Activated gamma-delta T cell treated with Interleukin-2 at 50 U/mL for 16 hours (primary cell): ENCODE measurements at regions not wholly inside any gene's neighbourhood (a gene's known extent, or its start where the extent isn't known, plus 50 kb on each side); places are given as distances from the start of the nearest gene placed in this dataset.
"Not testable (repeated sequence)": the region's sequence is repeated elsewhere in the genome, so short reads cannot be mapped to it uniquely, and the experiment has no call there.

ENCODE experiments used
- DNase-seq: peaks from one replicate; pipeline ENCODE4 v3.0.0-alpha.2; 2020

- DNase-seq = no peak
Observed at GRCh38 chr2:16454621-16455020, 211.0 kb downstream of the CYRIA start.

- no peak for DNase-seq
Observed at GRCh38 chr2:16452123-16452522, 213.5 kb downstream of the CYRIA start.

- no peak for DNase-seq
Observed at GRCh38 chr2:16446706-16447105, 218.9 kb downstream of the CYRIA start.

- no peak for DNase-seq
Observed at GRCh38 chr2:16442971-16443370, 222.7 kb downstream of the CYRIA start.

GRCh38 chr2:16441431-16441830 lies 224.2 kb downstream of the CYRIA start:
- no peak for DNase-seq

DNA sequence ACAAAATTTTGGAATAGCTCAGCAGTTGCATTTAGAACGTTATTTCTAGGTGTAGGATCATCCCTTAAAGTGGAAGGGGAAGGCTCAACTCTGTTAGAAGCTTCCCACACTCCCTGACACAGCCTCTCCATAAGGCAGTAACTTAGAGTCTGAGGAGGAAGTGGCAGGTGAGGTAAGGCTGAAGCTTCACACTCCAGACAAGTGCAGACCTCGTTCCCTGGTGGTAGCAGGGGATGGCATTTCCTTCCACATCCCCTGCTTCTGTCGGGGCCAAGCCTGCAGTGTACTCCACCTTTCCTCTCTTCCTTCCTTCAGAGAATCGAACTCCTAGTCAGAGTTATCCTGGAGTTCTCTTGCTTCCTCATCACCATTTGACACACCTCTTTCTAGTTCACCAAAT lies 224.7 kb downstream of the CYRIA start:
- no peak for DNase-seq

- DNase-seq = no peak
Observed at GRCh38 chr2:16438613-16439321, 226.9 kb downstream of the CYRIA start.

- DNase-seq = no peak
Observed at GRCh38 chr2:16437189-16437588, 228.4 kb downstream of the CYRIA start.

DNA sequence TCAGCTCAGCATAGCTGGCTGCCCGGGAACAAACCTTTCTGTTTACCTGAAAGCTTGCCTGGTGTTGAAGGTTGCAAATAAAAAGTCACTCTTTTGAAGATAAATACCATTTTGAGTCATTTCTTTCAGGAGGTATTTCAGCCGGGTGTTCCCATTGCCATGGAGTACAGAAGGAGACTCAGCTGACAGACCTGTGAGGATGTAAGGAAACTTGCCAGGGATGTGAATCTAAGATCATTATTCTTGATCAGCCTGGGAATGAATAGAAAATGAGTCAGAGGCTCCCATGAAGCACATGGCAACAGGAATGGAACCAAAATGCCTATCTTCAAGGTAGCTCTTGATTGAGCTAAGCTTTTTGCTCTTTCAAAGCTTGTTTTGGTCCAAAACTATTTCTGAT lies 231.2 kb downstream of the CYRIA start:
- DNase-seq = no peak

DNA sequence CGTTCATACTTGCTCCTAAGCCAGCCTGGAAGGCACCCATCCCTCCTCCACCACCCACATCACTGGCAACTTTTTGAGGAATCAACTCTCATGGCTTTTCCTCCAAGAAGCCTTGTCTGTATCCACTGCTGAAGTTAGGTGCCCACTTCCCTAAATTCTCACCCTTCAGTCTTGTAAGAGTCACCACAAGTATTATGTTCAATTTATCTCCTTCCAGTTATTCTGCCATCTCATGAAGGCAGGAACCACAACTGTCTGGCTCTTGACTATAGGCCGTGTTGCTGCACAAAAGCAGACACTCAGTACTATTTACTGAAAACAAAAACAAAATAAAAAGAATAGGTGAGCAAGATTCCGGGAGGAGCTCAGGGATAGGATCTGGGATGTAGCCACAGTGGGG lies 234.8 kb downstream of the CYRIA start:
- DNase-seq = no peak

DNA sequence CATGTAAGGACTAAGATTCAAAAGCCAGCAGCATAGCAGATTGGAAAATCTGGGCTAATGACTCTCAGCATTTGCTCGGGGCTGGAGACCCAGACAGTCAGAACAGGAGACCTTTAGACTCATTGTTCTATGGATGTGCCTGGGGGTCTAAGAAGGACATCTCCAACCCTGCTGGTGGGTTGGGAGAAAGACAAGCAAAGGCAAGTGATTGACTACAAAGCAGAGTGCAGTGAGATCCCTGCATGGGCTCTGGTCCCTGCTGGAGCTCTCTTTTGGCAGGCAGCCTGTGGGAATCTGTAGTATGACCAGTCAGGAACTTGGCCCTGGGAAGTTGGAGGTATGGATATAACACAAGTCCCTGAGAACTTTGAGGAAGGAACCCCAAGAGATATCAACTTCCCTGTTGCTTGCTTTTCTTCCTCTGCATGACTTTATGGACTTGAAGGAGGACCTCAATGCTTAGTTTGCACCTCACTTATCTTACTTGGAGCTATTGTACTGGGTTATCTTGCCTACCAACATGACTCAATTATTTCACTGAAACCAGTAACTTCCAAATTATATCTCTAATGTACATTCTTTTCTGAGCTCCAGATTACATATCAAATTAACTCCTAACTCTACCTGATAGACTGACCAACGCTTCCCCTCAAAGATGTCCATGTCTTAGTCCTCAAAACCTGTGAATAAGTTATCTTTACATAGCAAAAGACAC lies 236.0 kb downstream of the CYRIA start:
- no peak for DNase-seq

GRCh38 chr2:16429002-16429401 lies 236.6 kb downstream of the CYRIA start:
- DNase-seq = no peak

GRCh38 chr2:16425462-16426336 lies 239.9 kb downstream of the CYRIA start:
- DNase-seq = no peak

DNA sequence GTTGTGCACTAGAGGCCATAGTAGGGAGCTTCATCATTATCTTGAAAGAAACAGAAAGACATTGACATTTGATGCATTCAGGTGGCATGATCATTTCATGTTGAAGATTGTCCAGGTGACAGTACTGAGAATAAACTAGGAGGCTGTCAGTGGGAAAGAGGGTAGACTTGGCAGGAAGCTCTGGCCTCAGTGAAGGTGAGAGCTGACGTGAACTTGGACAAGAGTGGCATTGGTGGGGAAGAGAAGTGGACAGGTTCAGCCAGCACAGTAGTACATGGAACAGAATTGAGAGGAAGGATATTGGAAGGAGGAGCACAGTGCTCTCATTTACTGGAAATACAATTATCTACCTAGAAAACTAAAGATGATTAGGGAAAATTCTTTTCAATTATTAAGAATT lies 245.2 kb downstream of the CYRIA start:
- DNase-seq = no peak

DNA sequence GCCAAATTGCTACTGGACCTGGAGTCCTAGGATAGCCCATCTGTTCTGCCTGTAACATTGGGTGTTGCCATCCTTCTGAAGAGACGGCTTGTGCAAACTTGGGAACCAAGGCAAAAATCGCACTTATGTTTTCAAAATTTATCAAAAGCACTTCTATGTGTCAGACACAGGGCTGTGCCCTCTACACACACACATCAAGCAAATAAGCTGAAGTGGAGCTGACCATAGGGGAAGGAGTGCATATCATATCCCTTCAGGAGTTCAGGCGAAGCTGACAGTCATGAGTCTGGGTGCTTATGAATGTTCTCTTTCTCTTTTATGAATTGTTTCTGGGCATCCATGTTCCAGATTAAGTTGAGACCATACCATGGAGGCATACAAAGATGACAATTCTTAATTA lies 247.9 kb downstream of the CYRIA start:
- DNase-seq = no peak

- no peak for DNase-seq
Observed at GRCh38 chr2:16416651-16417050, 249.0 kb downstream of the CYRIA start.

DNA sequence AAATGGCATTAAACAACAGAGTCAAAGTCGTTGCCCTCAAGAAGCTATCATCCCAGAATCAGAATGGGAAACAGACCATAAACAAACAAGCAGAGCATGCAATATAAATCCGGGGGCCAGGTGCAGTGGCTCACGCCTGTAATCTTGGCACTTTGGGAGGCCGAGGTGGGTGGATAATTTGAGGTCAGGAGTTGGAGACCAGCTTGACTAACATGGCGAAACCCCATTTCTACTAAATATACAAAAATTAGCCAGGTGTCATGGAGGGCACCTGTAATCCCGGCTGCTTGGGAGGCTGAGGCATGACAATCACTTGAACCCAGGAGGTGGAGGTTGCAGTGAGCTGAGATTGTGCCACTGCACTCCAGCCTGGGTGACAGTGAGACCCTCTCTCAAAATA lies 249.8 kb downstream of the CYRIA start:
- DNase-seq = not testable (repeated sequence)

DNA sequence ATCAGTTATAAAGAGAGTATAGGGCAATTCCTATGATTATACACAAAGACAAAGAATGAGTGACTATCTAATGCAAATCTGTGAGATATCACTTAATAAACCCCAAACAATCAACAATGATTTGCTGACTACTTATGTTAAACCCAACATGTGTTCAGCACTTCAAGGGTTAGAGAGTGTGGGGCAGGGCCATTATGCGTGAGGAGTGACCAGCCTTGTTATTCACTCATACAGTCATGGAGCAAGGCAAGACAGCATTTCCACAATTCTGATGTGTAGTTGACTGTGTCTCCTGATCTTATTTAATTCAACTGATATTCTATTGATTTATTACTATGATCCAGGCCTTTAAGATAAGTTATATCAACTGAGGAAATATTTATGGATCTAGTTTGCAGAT lies 251.7 kb downstream of the CYRIA start:
- no peak for DNase-seq

GRCh38 chr2:16413285-16413684 lies 252.3 kb downstream of the CYRIA start:
- DNase-seq = no peak

DNA sequence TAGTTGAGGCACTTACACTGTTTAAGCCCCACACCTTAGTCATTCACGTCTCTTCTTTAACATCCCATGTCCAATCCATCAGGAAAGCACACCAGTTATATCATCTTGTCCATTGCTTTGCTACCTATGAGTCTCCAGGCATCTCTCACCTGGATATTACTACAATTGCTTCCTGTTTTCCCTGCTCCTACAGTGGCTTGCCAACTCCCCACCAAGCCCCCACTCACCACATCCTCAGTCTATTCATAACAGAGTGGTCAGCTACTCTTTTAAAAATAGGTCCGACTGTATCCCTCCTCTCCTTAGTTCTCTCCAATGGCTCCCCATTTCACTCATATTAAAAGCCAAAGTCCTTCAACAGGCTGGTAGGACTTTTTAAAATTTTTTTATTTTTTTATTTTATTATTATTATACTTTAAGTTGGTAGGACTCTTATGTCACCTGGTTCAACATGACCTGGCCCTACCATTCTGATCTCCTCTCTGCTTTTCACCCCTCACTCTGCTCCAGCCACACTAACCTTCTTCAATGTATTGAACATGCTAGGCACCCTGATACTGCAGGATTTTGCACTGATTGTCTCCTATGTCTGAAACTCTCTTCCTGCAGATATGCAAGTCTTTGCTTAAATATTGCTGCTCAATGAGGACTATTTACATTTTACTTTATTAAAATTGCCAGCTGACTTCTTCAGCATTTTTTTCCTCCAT lies 253.2 kb downstream of the CYRIA start:
- no peak for DNase-seq

DNA sequence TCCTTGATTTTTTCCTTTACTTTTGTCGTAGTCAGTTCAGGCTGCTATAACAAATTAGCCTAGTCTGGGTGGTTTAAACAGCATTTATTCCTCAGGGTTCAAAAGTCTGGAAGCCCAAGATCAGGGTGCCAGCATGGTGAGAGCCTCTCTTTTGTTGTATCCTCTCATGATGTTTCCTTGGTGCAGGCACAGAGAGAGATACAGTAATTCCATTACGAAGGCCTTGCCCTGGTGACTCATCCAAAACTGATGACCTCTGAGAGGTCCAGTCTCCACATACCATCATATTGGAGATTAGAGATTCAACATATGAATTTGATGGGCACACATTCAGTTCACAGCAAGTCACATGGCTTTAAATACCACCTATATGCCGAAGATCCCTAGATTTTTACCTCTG lies 253.8 kb downstream of the CYRIA start:
- no peak for DNase-seq

GRCh38 chr2:16409849-16410248 lies 255.8 kb downstream of the CYRIA start:
- no peak for DNase-seq

DNA sequence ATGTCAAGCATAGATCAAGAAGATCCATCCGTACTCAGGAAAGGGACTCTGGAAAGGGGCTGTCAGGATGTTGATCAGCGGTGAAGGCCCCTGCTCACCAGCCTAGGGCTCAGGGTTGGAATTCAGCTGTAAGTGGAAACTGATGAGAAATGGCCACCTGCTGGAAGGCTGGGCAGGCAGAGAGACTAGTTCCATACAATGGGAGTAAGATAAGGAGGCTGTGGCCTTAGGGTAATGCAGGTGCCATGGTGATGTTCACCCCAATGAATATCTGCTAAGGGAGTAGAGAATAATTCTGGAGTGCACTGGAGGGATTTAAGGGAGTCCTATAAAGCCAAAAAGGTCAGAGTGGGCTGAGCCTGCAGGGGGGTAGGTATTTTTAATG lies 256.6 kb downstream of the CYRIA start:
- DNase-seq = no peak
